ENCODE measurements at regions not wholly inside any gene's neighbourhood (a gene's known extent, or its start where the extent isn't known, plus 50 kb on each side); places are given as distances from the start of the nearest gene placed in this dataset.

DNA sequence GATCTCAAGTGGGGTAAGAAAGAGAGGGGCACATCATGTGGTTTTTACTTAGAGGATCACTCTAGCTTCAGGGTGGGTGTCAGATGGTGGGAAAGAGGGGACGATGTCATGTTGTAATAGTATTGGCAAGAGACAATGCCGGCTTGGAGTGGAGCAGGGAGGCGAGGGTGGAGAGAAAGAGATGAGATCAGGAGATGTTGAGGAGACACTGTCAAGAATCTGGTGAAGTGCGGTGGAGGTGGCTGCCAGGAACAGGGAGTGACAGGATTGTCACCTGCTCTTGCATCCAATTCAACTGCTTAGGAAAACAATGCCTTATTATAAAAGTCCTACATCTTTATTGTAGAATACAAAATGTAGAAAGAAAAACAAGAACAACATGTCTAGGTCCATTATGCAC lies 63.0 kb upstream of the MKI67 start:
- TF ChIP-seq, protein P1, sequence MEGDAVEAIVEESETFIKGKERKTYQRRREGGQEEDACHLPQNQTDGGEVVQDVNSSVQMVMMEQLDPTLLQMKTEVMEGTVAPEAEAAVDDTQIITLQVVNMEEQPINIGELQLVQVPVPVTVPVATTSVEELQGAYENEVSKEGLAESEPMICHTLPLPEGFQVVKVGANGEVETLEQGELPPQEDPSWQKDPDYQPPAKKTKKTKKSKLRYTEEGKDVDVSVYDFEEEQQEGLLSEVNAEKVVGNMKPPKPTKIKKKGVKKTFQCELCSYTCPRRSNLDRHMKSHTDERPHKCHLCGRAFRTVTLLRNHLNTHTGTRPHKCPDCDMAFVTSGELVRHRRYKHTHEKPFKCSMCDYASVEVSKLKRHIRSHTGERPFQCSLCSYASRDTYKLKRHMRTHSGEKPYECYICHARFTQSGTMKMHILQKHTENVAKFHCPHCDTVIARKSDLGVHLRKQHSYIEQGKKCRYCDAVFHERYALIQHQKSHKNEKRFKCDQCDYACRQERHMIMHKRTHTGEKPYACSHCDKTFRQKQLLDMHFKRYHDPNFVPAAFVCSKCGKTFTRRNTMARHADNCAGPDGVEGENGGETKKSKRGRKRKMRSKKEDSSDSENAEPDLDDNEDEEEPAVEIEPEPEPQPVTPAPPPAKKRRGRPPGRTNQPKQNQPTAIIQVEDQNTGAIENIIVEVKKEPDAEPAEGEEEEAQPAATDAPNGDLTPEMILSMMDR (IDR thresholded peaks at IDR 0.05): no peak
- TF ChIP-seq POLR2A (IDR thresholded peaks at IDR 0.05): no peak
